NCI-H1436 treated with DMSO at 0.1 percent for 48 hours (cell line): ENCODE measurements at regions not wholly inside any gene's neighbourhood (a gene's known extent, or its start where the extent isn't known, plus 50 kb on each side); places are given as distances from the start of the nearest gene placed in this dataset.
A peak's percentile ranks its signal among the peaks of the same experiment; 100 is the strongest.

Experiments used
- DNase-seq: peaks from one replicate; lab custom pipeline; 2025; lab: John Stamatoyannopoulos, UW

- no peak for DNase-seq
These were observed 157.7 kb downstream of the SMIM20 start for GRCh38 chr4:26071688-26072087.

DNA sequence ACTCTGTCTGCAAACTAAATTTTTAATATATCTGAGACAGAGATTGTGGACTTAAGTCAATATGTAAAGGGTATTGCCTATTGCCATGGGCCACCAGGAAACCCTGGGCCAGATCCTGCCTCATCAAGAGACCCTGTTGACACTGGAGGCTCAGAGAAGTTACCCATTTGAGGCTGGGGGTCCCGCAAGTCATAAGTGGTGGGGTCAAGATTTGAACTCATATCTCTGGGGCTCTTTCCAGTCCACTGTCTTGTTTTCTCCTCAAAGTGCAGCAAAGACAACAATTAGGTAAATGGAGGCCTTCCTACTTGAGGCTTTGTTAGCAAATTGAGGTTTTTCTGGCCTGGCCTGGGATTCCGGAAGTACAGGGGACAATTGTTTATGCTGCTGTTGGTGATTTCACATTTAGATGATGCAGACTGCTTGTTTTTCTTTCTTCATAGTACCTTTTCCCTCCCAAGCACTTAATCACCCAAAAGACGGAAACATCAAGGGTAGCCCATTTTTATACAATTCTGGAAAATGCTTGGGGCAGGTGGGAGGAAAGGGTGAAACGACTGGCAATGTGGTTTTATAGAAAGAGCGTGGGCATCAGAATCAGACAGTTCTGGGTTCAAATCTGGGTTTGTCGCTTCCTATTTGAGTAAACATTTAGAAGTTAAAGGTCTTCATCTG lies 160.0 kb downstream of the SMIM20 start:
- no peak for DNase-seq

DNA sequence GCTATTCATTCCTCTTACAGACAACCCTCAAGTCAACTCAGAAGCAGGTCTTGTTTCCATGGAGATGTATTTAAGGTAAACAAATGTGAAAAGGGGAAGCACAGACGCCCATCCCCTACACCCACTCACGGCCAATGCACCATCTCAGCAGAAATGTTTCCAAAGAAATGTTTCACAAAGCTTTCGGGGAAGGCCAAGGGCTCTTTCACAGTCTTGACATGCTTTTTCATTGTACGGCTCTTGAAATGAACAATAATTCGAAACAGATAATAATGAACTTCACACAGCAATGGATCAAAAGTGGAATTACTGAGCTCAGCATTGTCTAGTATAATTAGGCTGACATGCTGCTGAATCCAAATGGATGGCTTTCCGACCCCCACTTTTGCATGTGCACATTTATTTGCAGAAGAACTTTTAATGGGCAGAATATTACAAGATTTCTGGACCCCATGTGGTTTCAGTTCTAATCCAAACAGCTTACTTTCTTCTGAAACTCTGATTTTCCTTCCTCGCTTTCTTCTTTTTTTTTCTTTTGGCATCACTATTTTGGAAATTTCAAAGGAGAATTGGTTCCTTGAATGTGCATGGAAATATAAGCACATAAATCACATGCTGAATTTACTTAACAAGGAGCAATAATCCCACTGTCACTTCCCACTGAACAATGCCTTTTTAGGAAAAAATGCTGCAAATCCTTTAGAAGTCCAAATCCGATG lies 160.9 kb downstream of the SMIM20 start:
- DNase-seq: no peak

- no peak for DNase-seq
These were observed 161.6 kb downstream of the SMIM20 start for GRCh38 chr4:26075583-26075982.

DNA sequence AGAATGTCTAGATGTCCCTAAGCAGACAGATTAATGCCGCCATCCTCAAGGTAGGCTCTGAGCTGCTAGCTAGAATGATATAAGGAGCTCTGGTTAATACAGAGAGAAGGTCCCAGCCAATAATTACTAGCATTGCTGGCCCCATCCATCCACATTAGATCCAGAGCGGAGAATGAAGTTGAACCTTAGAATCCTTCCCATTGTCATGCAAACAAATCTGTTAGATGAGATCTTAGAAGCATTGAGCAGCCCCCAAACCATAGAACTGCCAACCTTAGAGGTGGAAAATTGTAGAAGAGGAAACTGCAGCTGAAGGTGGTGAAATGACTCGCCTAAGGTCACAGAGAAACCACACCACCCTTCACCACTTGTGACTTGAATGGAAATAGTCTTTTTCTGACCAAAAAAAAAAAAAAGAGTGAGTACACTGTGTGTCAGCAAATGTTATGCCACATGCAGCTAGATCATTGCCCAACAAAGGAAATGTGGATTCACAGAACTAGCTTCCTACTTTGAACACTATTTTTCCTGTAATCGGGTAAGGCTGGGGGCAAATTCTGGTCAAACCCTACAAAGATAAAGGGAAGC lies 162.1 kb downstream of the SMIM20 start:
- DNase-seq: no peak

DNA sequence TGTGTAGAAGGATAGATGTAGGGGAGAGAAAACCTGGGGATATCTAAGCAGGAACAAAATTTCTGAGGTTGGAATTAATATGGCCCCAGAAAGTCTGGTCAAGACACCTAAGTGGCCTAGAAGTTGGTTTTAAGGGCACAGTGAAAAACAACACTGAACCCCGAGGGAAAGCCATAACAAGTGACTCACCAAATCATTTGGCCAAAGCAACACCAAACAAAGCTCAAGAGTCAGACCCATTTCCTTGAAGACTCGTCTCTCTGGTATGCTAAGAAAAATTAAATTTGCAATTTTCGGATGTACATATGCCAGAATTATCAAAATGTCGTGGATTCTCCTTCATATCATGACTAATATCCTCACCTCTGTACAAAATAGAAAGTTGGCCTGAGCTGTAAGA lies 162.9 kb downstream of the SMIM20 start:
- no peak for DNase-seq

DNA sequence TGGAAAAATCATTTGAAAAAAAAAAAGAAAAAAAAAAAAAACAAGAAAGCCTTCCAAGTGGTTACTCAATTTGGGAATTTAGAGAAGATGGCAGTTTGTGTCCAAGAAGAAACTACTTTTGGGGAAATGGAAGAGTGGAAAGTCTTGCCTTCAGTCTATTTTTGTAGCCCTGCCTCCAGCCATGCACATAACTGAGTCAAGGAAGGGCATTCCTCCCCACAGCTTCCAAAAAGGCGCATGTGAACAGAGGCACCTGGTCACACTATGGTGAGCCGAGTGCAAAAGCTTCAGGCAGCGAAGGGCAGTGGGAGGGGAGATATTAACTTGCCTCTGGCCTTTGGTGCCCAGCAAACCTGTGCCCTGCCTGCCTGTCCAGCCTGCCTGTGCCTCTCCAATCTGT lies 163.7 kb downstream of the SMIM20 start:
- no peak for DNase-seq

- DNase-seq: no peak
These were observed 167.0 kb downstream of the SMIM20 start for GRCh38 chr4:26080870-26081628.

DNA sequence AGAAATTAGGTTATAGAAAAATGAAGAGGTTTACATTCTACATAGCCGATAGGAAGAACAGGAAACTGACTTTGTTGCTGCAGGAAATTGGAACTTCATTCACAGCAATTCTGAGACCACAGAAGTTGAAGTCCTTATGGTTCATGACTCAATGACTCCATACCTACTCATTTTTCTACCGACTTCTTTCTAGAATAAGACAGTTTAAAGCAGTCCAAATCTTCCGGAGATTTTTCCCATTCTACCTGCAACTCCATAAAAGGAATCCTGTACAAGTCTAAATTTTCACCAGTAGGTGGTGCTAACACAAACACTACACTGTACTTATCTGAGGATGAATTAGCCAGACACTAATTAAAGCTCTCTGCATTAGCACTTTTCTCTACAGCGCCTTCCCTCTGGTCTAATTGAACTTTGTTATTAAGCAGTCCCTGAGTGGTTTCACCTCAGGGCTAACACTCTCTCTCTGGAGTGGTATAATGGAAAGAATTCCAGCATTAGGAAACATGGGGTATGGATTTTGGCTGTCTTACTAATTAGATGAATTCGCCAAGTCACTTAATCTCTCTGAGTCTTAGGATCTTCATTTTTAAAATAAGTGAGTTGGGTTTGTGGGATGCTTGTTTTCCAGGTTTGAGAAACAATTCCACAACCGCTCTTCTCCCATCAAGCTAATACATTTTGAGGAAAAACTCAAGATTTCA lies 167.9 kb downstream of the SMIM20 start:
- peak; percentile 17 for DNase-seq

- no peak for DNase-seq
These were observed 168.5 kb downstream of the SMIM20 start for GRCh38 chr4:26082565-26082964.

DNA sequence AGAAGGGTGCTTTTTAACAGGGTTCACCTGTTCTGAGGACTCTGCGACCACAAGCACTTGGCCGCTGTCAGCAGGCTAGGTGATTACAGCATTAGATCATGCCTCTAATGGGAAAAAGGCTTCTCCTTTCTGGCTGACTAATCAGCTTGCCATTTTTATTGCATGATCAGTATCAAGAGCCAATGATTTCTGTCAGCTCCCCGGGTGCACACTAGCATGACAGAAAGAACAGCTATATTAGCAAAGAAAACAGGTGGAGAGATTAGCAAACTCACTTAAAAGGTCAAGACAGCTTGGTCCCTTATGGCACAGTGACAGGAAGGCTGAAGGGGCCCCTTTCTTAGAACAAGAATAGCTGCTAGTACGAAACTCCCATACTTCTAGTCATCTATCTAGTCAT lies 170.0 kb downstream of the SMIM20 start:
- no peak for DNase-seq

DNA sequence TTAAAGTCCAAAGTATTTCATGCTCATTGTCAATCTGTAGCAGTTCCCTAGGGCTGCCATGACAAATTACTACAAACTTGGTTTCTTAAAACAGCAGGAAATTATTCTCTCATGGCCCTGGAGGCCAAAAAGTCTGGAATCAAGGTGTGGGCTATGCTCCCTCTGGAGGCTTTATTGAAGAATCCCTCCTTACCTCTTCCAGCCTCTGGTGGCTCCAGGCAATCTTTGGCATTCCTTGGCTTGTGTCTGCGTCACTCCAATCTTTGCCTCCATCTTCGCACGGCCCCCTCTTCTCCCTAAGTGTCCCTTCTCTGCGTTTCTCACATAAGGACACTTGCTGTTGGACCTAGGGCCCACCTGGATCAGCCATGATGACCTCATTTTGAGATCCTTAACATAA lies 170.4 kb downstream of the SMIM20 start:
- DNase-seq: no peak

GRCh38 chr4:26085551-26085950 lies 171.5 kb downstream of the SMIM20 start:
- no peak for DNase-seq

GRCh38 chr4:26086621-26087441 lies 172.8 kb downstream of the SMIM20 start:
- DNase-seq: no peak

DNA sequence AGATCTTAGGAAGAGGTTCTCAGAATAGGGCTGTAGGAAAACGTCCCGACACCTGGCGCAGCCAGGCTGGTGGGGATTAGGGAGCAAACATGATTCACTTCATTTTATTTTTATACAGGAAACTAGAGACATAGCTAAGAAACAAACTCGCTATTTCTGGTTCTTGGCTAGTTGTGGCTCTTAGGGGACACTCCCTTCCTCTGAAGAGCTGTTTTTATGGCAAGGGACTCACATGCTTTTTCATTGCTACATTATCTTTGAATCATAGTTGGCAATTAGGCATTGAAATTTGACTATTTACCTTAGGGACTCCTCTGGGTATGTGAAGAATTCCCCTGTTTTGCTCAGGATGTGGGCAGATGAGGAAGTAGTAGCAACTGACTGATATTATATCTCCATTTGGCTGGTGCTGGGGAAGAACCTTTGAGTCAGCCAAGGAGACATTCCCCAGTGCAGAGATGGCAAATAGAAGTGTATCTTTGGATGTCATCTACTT lies 174.5 kb downstream of the SMIM20 start:
- DNase-seq: no peak

GRCh38 chr4:26093551-26093950 lies 179.5 kb downstream of the SMIM20 start:
- DNase-seq: no peak

- no peak for DNase-seq
These were observed 180.1 kb downstream of the SMIM20 start for GRCh38 chr4:26094076-26094475.

DNA sequence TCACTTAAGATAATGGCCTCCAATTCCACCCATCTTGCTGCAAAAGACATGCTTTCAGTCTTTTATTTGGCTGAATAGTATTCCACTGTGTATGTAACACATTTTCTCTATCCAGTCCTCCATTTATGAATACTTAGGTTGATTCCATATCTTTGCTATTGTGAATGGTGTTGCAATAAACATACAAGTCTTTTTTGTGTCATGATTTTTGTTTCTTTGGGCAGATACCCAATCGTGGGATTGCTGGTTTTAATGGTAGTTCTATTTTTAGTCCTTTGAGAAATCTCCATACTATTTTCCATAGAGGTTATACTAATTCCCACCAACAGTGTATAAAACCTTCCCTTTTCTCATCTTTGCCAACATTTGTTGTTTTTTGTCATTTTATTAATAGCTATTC lies 180.9 kb downstream of the SMIM20 start:
- DNase-seq: no peak

DNA sequence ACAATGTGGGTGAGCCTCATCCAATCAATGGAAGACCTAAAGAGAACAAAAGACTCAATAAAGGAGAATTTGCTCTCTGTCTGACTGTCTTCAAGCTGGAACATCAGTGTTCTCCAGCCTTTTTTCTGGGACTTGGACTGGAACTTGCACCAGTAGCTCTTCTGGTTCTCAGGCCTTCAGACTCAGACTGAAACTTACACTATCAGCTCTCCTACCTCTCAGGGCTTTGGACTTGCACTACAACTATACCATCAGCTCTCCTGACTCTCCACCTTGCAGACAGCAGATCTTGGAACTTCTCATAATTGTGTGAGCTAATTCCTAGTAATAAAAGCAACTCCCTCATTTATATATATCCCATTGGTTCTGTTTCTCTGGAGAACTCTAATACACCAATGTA lies 185.9 kb downstream of the SMIM20 start:
- no peak for DNase-seq

- DNase-seq: no peak
These were observed 187.0 kb downstream of the SMIM20 start for GRCh38 chr4:26101011-26101410.

- DNase-seq: no peak
These were observed 190.2 kb downstream of the SMIM20 start for GRCh38 chr4:26104056-26104685.
